Neural cell (in vitro differentiated cells): ENCODE measurements at regions not wholly inside any gene's neighbourhood (a gene's known extent, or its start where the extent isn't known, plus 50 kb on each side); places are given as distances from the start of the nearest gene placed in this dataset.

Source experiments
- CTCF ChIP-seq: fragments of 450-650 bp; IDR thresholded peaks from 2 replicates; pipeline ENCODE4 v1.5.1; 2014; ENCODE audit warnings: antibody characterized with exemption, mild to moderate bottlenecking, moderate library complexity; ENCODE audit not compliant: poor library complexity, severe bottlenecking
- EP300 ChIP-seq: fragments of 450-650 bp; conservative IDR thresholded peaks from 2 replicates; pipeline ENCODE4 v1.6.1; 2014; ENCODE audit warnings: antibody characterized with exemption, mild to moderate bottlenecking, moderate library complexity; ENCODE audit not compliant: poor library complexity, severe bottlenecking
- EZH2 ChIP-seq: fragments of 200-600, 300-800 bp; shearing (Covaris generic), sonication (generic); IDR thresholded peaks from 2 replicates; pipeline ENCODE4 v1.6.1; 2014; ENCODE audit warnings: antibody characterized with exemption, low read length, borderline replicate concordance, mild to moderate bottlenecking; ENCODE audit not compliant: insufficient read depth, poor library complexity, severe bottlenecking
- MXI1 ChIP-seq: fragments of 450-650 bp; conservative IDR thresholded peaks from 2 replicates; pipeline ENCODE4 v1.6.1; 2014; ENCODE audit warnings: antibody characterized with exemption, mild to moderate bottlenecking; ENCODE audit not compliant: poor library complexity, severe bottlenecking
- POLR2AphosphoS5 ChIP-seq: IDR thresholded peaks from 2 replicates; pipeline ENCODE4 v1.6.1; 2012
- RAD21 ChIP-seq: fragments of 450-650 bp; conservative IDR thresholded peaks from 2 replicates; pipeline ENCODE4 v1.6.1; 2014; ENCODE audit warnings: antibody characterized with exemption, mild to moderate bottlenecking, moderate library complexity
- REST ChIP-seq: IDR thresholded peaks from 2 replicates; pipeline ENCODE4 v1.6.1; 2012; ENCODE audit warnings: borderline replicate concordance
- SMC3 ChIP-seq: fragments of 450-650 bp; conservative IDR thresholded peaks from 2 replicates; pipeline ENCODE4 v1.6.1; 2014; ENCODE audit warnings: antibody characterized with exemption, mild to moderate bottlenecking, moderate library complexity; ENCODE audit not compliant: poor library complexity
- TAF1 ChIP-seq: IDR thresholded peaks from 2 replicates; pipeline ENCODE4 v1.6.1; 2012; ENCODE audit warnings: low read depth

GRCh38 chr5:23402585-23402984 is 104.8 kb upstream of the PRDM9 start:
- no peak for TF ChIP-seq EZH2
- no peak for TF ChIP-seq REST
- no peak for TF ChIP-seq POLR2AphosphoS5
- TF ChIP-seq CTCF: no peak
- no peak for TF ChIP-seq EP300
- no peak for TF ChIP-seq SMC3
- TF ChIP-seq MXI1: no peak
- TF ChIP-seq TAF1: no peak
- TF ChIP-seq RAD21: no peak
